ENCODE measurements at regions not wholly inside any gene's neighbourhood (a gene's known extent, or its start where the extent isn't known, plus 50 kb on each side); places are given as distances from the start of the nearest gene placed in this dataset.

DNA sequence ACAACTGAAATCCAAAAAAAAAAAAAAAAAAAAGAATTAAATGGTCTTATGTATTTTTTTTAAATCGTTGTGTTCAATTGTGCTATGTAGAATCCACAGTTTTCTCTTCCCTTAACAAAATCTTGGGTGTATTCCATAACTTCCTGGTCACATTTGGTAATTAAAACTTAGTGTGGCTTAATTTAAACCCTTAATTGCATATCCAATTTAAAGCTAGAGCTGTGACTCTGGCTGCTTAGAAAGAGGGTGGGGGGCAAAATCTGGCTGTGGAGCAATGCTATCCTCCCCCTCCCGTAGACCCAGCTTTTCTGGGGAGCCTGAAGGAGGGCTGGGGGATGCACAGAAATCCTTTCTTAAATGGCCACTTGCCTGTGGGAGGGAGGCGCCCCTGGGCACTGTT is 695.1 kb downstream of the INHBA start:
- Histone ChIP-seq H3K9ac (ENCODE audit: insufficient read depth, low read length, poor library complexity, severe bottlenecking) (no peak overlapping the region), H2AFZ (ENCODE audit: insufficient read depth, low read depth, low read length, poor library complexity, severe bottlenecking) (no peak overlapping the region), H3K27ac (ENCODE audit: low read depth in 1 of 2, low read length in 2 of 2) (no peak overlapping the region), H3K4me1 (ENCODE audit: control insufficient read depth in 1 of 2, insufficient read depth in 2 of 2, low read length in 2 of 2) (peaks cover 27 to 40% of the 10 kb centered on the region in 2 donors), H3K9me3 (replicated peaks in 1 of 2; ENCODE audit: control insufficient read depth in 1 of 2, insufficient read depth in 1 of 2, low read length in 2 of 2) (no peaks in the 10 kb centered on the region), H3K4me2 (replicated peaks; ENCODE audit: extremely low read depth, low read length, poor library complexity, severe bottlenecking) (no peak overlapping the region), H3K36me3 (replicated peaks in 1 of 2; ENCODE audit: control insufficient read depth in 1 of 2, insufficient read depth in 2 of 2, low read length in 2 of 2) (no peaks in the 10 kb centered on the region), H3K4me3 (replicated peaks in 1 of 3; ENCODE audit: low read depth in 2 of 3, low read length in 3 of 3) (no peak overlapping the region), H4K20me1 (ENCODE audit: insufficient read depth, low read length) (no peaks in the 10 kb centered on the region), H3K79me2 (ENCODE audit: insufficient read depth, low read length) (no peaks in the 10 kb centered on the region), H3K27me3 (ENCODE audit: control insufficient read depth in 2 of 2, insufficient read depth in 2 of 2, low read length in 2 of 2) (no peaks in the 10 kb centered on the region)
- WGBS (ENCODE audit: insufficient coverage) = no CpG with 5 or more reads among the region's 3 CpGs
- intact Hi-C loops (cut with micrococcal nuclease) = loop anchor here in 1 of 2 donors (10.0 kb wide), 1 partner anchor 697 kb away; the partner anchor contains the start of gene INHBA
- TF ChIP-seq, protein P1, sequence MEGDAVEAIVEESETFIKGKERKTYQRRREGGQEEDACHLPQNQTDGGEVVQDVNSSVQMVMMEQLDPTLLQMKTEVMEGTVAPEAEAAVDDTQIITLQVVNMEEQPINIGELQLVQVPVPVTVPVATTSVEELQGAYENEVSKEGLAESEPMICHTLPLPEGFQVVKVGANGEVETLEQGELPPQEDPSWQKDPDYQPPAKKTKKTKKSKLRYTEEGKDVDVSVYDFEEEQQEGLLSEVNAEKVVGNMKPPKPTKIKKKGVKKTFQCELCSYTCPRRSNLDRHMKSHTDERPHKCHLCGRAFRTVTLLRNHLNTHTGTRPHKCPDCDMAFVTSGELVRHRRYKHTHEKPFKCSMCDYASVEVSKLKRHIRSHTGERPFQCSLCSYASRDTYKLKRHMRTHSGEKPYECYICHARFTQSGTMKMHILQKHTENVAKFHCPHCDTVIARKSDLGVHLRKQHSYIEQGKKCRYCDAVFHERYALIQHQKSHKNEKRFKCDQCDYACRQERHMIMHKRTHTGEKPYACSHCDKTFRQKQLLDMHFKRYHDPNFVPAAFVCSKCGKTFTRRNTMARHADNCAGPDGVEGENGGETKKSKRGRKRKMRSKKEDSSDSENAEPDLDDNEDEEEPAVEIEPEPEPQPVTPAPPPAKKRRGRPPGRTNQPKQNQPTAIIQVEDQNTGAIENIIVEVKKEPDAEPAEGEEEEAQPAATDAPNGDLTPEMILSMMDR (IDR thresholded peaks at IDR 0.05) = no peak
- Mint-ChIP-seq H3K4me1 (peaks cover 36% of the 10 kb centered on the region), H3K9me3 (peaks cover 0 to 2% (median 0%) of the 10 kb centered on the region in 7 donors), H3K27ac (no peak overlapping the region), H3K27me3 (ENCODE audit: low read depth in 3 of 3) (peaks cover 0 to 2% (median 0%) of the 10 kb centered on the region in 3 donors), H3K4me3 (no peak overlapping the region), H3K36me3 (no peaks in the 10 kb centered on the region)
- no peak for DNase-seq

DNA sequence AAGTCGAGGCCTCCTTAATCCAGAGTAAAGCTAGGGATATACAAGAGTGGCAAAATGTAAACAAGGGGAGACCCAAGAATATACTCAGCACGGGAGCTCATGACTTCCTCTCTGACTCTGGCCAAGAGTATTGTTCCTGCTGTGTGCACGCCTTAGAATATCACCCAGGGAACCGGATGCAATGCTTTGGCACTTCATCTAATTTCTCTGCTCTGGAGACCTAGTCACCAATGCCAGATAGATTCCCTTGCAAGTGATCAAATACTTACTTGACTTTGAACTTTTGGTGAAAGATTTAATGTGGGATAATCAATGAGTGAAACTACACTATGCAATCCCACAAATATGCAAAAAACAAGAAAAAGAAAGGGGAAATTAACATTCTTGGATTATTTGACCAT is 695.5 kb downstream of the INHBA start:
- Histone ChIP-seq H3K4me3 (replicated peaks in 1 of 3; ENCODE audit: low read depth in 2 of 3, low read length in 3 of 3) (no peak overlapping the region), H3K27me3 (ENCODE audit: control insufficient read depth in 2 of 2, insufficient read depth in 2 of 2, low read length in 2 of 2) (no peaks in the 10 kb centered on the region), H4K20me1 (ENCODE audit: insufficient read depth, low read length) (no peaks in the 10 kb centered on the region), H3K79me2 (ENCODE audit: insufficient read depth, low read length) (no peaks in the 10 kb centered on the region), H3K9me3 (replicated peaks in 1 of 2; ENCODE audit: control insufficient read depth in 1 of 2, insufficient read depth in 1 of 2, low read length in 2 of 2) (no peaks in the 10 kb centered on the region), H2AFZ (ENCODE audit: insufficient read depth, low read depth, low read length, poor library complexity, severe bottlenecking) (no peak overlapping the region), H3K4me2 (replicated peaks; ENCODE audit: extremely low read depth, low read length, poor library complexity, severe bottlenecking) (no peak overlapping the region), H3K27ac (ENCODE audit: low read depth in 1 of 2, low read length in 2 of 2) (peak overlapping the region in 1 of 2 donors; percentile 50), H3K9ac (ENCODE audit: insufficient read depth, low read length, poor library complexity, severe bottlenecking) (no peak overlapping the region), H3K4me1 (ENCODE audit: control insufficient read depth in 1 of 2, insufficient read depth in 2 of 2, low read length in 2 of 2) (peaks cover 27 to 40% of the 10 kb centered on the region in 2 donors), H3K36me3 (replicated peaks in 1 of 2; ENCODE audit: control insufficient read depth in 1 of 2, insufficient read depth in 2 of 2, low read length in 2 of 2) (no peaks in the 10 kb centered on the region)
- no peaks in the 10 kb centered on the region for H3K36me3 Mint-ChIP-seq
- DNase-seq = peak in 1 of 3 donors; percentile 2
- H3K4me3 Mint-ChIP-seq = no peak overlapping the region
- intact Hi-C loops (cut with micrococcal nuclease) = loop anchor here in 1 of 2 donors (10.0 kb wide), 1 partner anchor 697 kb away; the partner anchor contains the start of gene INHBA
- TF ChIP-seq, protein P1 (IDR thresholded peaks at IDR 0.05) = no peak
- peaks cover 36% of the 10 kb centered on the region for H3K4me1 Mint-ChIP-seq
- peaks cover 0 to 2% (median 0%) of the 10 kb centered on the region in 3 donors for H3K27me3 Mint-ChIP-seq (ENCODE audit: low read depth in 3 of 3)
- H3K27ac Mint-ChIP-seq = no peak overlapping the region
- WGBS (ENCODE audit: insufficient coverage) = 32% methylated on average over 4 of the region's 4 CpGs
- peaks cover 0 to 2% (median 0%) of the 10 kb centered on the region in 7 donors for H3K9me3 Mint-ChIP-seq

Measured in CD14-positive monocyte (primary cell).